ENCODE measurements at regions not wholly inside any gene's neighbourhood (a gene's known extent, or its start where the extent isn't known, plus 50 kb on each side); places are given as distances from the start of the nearest gene placed in this dataset.

DNA sequence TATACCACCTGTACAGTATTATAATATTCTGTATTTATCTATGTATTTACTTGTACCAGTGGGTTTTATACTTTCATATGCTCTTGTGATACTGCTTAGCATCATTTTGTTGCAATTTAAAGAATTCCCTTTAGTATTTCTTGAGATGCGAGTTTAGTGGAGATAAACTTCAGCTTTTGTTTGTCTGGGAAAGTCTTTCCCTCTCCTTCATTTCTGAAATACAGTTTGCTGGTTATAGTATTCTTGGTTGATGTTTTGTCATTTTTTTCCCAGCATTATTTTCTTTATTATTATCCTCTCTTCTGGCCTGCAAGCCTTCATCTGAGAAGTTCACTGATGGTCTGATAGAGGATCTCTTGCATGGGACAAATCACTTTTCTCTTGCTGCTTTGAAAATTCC lies 136.6 kb upstream of the MCHR2 start:
- TF ChIP-seq, protein P1, sequence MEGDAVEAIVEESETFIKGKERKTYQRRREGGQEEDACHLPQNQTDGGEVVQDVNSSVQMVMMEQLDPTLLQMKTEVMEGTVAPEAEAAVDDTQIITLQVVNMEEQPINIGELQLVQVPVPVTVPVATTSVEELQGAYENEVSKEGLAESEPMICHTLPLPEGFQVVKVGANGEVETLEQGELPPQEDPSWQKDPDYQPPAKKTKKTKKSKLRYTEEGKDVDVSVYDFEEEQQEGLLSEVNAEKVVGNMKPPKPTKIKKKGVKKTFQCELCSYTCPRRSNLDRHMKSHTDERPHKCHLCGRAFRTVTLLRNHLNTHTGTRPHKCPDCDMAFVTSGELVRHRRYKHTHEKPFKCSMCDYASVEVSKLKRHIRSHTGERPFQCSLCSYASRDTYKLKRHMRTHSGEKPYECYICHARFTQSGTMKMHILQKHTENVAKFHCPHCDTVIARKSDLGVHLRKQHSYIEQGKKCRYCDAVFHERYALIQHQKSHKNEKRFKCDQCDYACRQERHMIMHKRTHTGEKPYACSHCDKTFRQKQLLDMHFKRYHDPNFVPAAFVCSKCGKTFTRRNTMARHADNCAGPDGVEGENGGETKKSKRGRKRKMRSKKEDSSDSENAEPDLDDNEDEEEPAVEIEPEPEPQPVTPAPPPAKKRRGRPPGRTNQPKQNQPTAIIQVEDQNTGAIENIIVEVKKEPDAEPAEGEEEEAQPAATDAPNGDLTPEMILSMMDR (IDR thresholded peaks at IDR 0.05): no peak
- TF ChIP-seq EP300 (IDR thresholded peaks at IDR 0.05): no peak
- TF ChIP-seq POLR2AphosphoS5 (IDR thresholded peaks at IDR 0.05): no peak
- TF ChIP-seq POLR2A (IDR thresholded peaks at IDR 0.05; ENCODE audit: low read depth): no peak
- Histone ChIP-seq H3K36me3 (no peaks in the 10 kb centered on the region), H3K27ac (replicated peaks in 1 of 4) (no peak overlapping the region), H3K9me3 (peaks cover 0 to 23% (median 17%) of the 10 kb centered on the region in 4 donors), H3K27me3 (no peaks in the 10 kb centered on the region), H3K4me3 (no peak overlapping the region), H3K4me1 (no peaks in the 10 kb centered on the region)
- 80% methylated on average over 1 of the region's 1 CpG for WGBS
- intact Hi-C loops (cut with DNase I): no loop called here
- DNase-seq (ENCODE audit: extremely low spot score): no peak

DNA sequence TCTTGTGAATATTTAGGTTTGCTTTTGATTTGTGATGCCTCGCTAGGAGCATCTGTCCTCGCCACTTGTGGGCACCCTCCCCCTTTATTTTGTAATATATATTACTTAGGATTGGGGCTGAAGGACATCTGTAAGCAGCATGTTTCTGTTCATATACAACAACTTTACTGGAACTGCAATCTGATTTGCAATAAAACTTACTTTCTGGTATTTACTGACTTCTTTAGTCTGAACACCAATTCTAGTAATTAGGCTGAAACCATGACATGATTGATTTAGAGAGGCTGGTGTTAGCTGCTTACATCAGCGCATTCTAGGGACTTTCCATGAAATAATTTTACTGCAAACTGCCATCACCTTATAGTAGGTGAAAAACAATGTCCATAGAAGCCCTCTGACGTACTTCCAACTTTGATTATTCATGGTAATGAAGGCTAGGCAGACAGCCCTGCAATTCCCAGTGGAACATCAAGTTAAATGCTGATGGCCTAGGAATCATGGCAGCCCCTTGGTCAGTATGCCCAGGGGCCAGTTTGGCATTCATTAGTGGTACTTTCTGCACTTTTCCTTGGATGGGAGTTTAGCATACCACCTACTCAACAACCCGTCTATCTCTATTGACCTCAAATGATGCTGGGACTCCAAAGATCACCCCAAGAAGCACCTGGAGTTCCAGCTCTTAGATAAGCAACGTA lies 132.9 kb upstream of the MCHR2 start:
- 80% methylated on average over 6 of the region's 6 CpGs for WGBS
- TF ChIP-seq, protein P1 (IDR thresholded peaks at IDR 0.05): no peak
- TF ChIP-seq POLR2A (IDR thresholded peaks at IDR 0.05; ENCODE audit: low read depth): no peak
- no peak for TF ChIP-seq EP300 (IDR thresholded peaks at IDR 0.05)
- TF ChIP-seq POLR2AphosphoS5 (IDR thresholded peaks at IDR 0.05): no peak

GRCh38 chr6:100121854-100122609 lies 128.0 kb upstream of the MCHR2 start:
- no peaks in the 10 kb centered on the region for H3K9me3 ChIP-seq
- intact Hi-C loops (cut with DNase I): no loop called here
- TF ChIP-seq EP300 (IDR thresholded peaks at IDR 0.05): no peak
- TF ChIP-seq, protein P1 (IDR thresholded peaks at IDR 0.05): no peak
- TF ChIP-seq POLR2AphosphoS5 (IDR thresholded peaks at IDR 0.05): no peak
- no peak for TF ChIP-seq POLR2A (IDR thresholded peaks at IDR 0.05; ENCODE audit: low read depth)
- DNase-seq (ENCODE audit: extremely low spot score): no peak
- no peaks in the 10 kb centered on the region for H3K4me1 ChIP-seq
- peaks cover 0 to 4% (median 0%) of the 10 kb centered on the region in 4 donors for H3K27me3 ChIP-seq
- H3K4me3 ChIP-seq: no peak overlapping the region
- no peak overlapping the region for H3K27ac ChIP-seq (replicated peaks in 1 of 4)
- H3K36me3 ChIP-seq: no peaks in the 10 kb centered on the region
- WGBS: 67% methylated on average over 2 of the region's 2 CpGs

More for the DNA sequence above, 132.9 kb upstream of the MCHR2 start:
- Histone ChIP-seq H3K9me3 (peaks cover 0 to 22% (median 14%) of the 10 kb centered on the region in 4 donors), H3K4me1 (no peaks in the 10 kb centered on the region), H3K4me3 (no peak overlapping the region), H3K27me3 (peaks cover 0 to 4% (median 0%) of the 10 kb centered on the region in 4 donors), H3K36me3 (no peaks in the 10 kb centered on the region), H3K27ac (replicated peaks in 1 of 4) (no peak overlapping the region)
- intact Hi-C loops (cut with DNase I): no loop called here
- DNase-seq (ENCODE audit: extremely low spot score): no peak

DNA sequence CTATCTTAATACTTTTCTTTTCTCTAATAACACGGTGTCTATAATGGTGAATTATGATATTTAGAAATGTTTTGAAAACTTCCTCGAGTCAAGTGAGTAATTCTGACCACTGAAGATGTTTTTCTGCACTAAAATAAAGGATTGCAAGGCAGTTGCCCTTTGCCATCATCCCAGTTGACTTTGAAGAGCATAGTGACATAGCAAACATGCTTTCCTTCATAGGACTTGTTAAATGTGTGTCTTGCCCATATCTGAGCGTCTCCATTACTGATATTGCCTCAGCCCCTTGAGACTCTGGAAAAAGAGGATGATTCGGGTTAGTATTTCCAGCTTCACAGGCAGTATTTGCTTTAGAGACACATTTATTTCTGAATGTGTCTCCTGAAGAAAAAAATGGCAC lies 125.2 kb upstream of the MCHR2 start:
- H3K4me3 ChIP-seq: no peak overlapping the region
- DNase-seq (ENCODE audit: extremely low spot score): no peak
- no peaks in the 10 kb centered on the region for H3K4me1 ChIP-seq
- no peaks in the 10 kb centered on the region for H3K9me3 ChIP-seq
- WGBS: 50% methylated on average over 4 of the region's 4 CpGs
- peaks cover 0 to 4% (median 0%) of the 10 kb centered on the region in 4 donors for H3K27me3 ChIP-seq
- TF ChIP-seq POLR2AphosphoS5 (IDR thresholded peaks at IDR 0.05): no peak
- no peak for TF ChIP-seq POLR2A (IDR thresholded peaks at IDR 0.05; ENCODE audit: low read depth)
- TF ChIP-seq, protein P1 (IDR thresholded peaks at IDR 0.05): no peak
- no peak for TF ChIP-seq EP300 (IDR thresholded peaks at IDR 0.05)
- intact Hi-C loops (cut with DNase I): loop anchor here (5.0 kb wide), 2 partner anchors 363 to 543 kb away; no protein-coding TSS in a partner anchor
- H3K36me3 ChIP-seq: no peaks in the 10 kb centered on the region
- no peak overlapping the region for H3K27ac ChIP-seq (replicated peaks in 1 of 4)

All from esophagus muscularis mucosa (tissue), 4 donors.